ENCODE measurements at regions not wholly inside any gene's neighbourhood (a gene's known extent, or its start where the extent isn't known, plus 50 kb on each side); places are given as distances from the start of the nearest gene placed in this dataset.
"Not testable (repeated sequence)": the region's sequence is repeated elsewhere in the genome, so short reads cannot be mapped to it uniquely, and the experiment has no call there.

GRCh38 chr18:34315591-34316352 is 91.1 kb upstream of the NOL4 start:
- Histone ChIP-seq H3K27ac (ENCODE audit: low read depth, low read length) (no peak overlapping the region), H3K36me3 (ENCODE audit: insufficient read depth, low read length) (no peaks in the 10 kb centered on the region), H3K79me2 (ENCODE audit: control insufficient read depth, insufficient read depth, low read length, unreplicated experiment) (no peaks in the 10 kb centered on the region)

GRCh38 chr18:34320267-34320666 is 95.6 kb upstream of the NOL4 start:
- Histone ChIP-seq H2AFZ (ENCODE audit: low read length, unreplicated experiment) (no peak overlapping the region), H3K79me2 (ENCODE audit: control insufficient read depth, insufficient read depth, low read length, unreplicated experiment) (no peaks in the 10 kb centered on the region), H3K4me1 (ENCODE audit: control insufficient read depth, insufficient read depth, low read length, unreplicated experiment) (no peaks in the 10 kb centered on the region), H3K36me3 (ENCODE audit: insufficient read depth, low read length) (no peaks in the 10 kb centered on the region), H3K27ac (ENCODE audit: low read depth, low read length) (no peak overlapping the region), H3K27me3 (ENCODE audit: insufficient read depth, low read length) (peaks cover 37% of the 10 kb centered on the region), H3K4me3 (ENCODE audit: low read depth, low read length) (no peak overlapping the region)

More at GRCh38 chr18:34315591-34316352, 91.1 kb upstream of the NOL4 start:
- Histone ChIP-seq H3K4me1 (ENCODE audit: control insufficient read depth, insufficient read depth, low read length, unreplicated experiment) (no peaks in the 10 kb centered on the region), H3K4me3 (ENCODE audit: low read depth, low read length) (no peak overlapping the region), H2AFZ (ENCODE audit: low read length, unreplicated experiment) (no peak overlapping the region), H3K27me3 (ENCODE audit: insufficient read depth, low read length) (peaks cover 75% of the 10 kb centered on the region)

DNA sequence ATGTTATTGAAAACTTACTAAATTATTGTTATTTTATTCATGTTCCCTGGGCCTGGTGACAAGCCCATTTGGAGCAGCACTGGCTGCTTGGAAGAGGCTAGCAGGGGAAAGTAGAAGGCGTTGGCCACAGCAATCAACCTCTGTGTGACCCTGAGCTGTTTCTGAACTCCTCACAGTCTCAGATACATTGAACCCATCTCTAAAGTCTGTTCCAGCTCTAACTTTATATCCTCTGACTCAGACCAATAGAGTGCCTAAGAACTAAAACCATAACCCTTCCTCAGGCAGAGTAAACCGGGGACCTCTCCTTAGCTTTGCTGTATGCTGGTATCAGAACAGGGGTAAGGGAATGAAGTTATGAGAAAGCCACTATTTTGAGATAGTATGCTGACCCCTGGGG is 96.4 kb upstream of the NOL4 start:
- no peaks in the 10 kb centered on the region for H3K4me1 ChIP-seq (ENCODE audit: control insufficient read depth, insufficient read depth, low read length, unreplicated experiment)
- H3K79me2 ChIP-seq (ENCODE audit: control insufficient read depth, insufficient read depth, low read length, unreplicated experiment), result no peaks in the 10 kb centered on the region
- H3K36me3 ChIP-seq (ENCODE audit: insufficient read depth, low read length), result no peaks in the 10 kb centered on the region
- H3K27ac ChIP-seq (ENCODE audit: low read depth, low read length), result no peak overlapping the region
- peaks cover 29% of the 10 kb centered on the region for H3K27me3 ChIP-seq (ENCODE audit: insufficient read depth, low read length)
- no peak overlapping the region for H2AFZ ChIP-seq (ENCODE audit: low read length, unreplicated experiment)
- no peak overlapping the region for H3K4me3 ChIP-seq (ENCODE audit: low read depth, low read length)

DNA sequence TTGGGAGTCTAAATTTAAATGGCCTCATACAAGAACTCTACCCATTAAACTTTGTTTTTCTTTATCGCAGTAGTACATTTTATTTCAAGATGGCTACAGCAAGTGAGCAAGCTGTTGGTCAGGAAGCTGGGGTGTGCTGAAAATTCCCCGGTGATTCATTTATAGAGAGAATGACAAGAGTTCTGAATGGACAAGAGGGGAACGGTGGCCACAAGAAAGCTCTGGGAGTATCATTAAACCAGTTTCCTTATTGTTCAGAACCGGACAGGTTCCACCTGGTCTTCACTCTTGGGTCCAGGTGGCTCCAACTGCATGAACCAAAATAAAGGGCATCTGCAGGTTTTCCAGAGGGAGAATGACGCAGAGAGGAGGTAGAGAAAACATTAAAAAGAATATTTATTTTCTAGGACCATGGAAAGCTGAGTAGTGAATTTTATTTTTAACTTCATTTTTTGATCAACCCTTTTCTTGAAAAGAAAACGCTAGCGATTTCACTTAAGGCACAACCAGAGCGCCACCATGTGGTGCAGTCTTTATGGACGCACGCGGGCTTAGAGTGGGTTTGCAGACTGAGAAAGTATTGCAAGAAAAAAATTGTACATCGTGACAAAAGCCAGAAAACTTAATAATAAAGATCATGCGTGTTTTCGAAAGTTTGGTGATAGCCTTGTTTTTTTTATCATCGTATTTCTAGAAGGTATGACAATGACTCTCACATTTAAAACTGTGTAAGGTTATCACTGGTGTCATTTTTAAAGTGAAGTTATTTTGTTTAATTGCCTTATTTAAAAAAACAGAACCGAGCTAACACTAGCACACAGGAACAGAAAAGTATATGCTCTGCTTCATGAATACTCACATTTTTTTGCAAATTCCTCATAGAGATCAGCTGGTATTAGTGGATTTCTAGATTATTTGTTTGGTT is 97.9 kb upstream of the NOL4 start:
- H3K4me3 ChIP-seq (ENCODE audit: low read depth, low read length), result no peak overlapping the region
- H2AFZ ChIP-seq (ENCODE audit: low read length, unreplicated experiment), result no peak overlapping the region
- H3K79me2 ChIP-seq (ENCODE audit: control insufficient read depth, insufficient read depth, low read length, unreplicated experiment), result no peaks in the 10 kb centered on the region
- H3K27ac ChIP-seq (ENCODE audit: low read depth, low read length), result no peak overlapping the region
- no peaks in the 10 kb centered on the region for H3K4me1 ChIP-seq (ENCODE audit: control insufficient read depth, insufficient read depth, low read length, unreplicated experiment)
- H3K36me3 ChIP-seq (ENCODE audit: insufficient read depth, low read length), result no peaks in the 10 kb centered on the region
- H3K27me3 ChIP-seq (ENCODE audit: insufficient read depth, low read length), result peaks cover 15% of the 10 kb centered on the region

DNA sequence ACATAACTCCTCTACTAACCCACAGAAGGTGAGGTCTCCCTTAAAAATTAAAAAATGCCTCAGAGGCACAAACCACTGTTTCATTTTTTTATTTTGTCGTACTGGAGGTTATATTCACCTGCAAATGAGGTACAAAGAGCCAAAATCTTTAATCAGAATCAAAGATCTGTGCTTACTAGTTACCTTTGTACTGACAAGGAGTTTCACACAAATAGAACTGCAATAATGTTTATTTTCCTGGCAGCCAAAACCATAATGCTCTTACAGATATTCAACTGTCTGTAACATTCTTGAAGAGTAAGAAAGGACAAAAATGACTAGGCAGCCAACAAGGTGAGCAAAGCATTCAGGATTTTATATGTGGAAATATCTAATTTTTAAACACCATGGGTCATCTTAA is 105.1 kb upstream of the NOL4 start:
- no peaks in the 10 kb centered on the region for H3K27me3 ChIP-seq (ENCODE audit: insufficient read depth, low read length)
- no peak overlapping the region for H2AFZ ChIP-seq (ENCODE audit: low read length, unreplicated experiment)
- H3K79me2 ChIP-seq (ENCODE audit: control insufficient read depth, insufficient read depth, low read length, unreplicated experiment), result no peaks in the 10 kb centered on the region
- no peaks in the 10 kb centered on the region for H3K4me1 ChIP-seq (ENCODE audit: control insufficient read depth, insufficient read depth, low read length, unreplicated experiment)
- H3K36me3 ChIP-seq (ENCODE audit: insufficient read depth, low read length), result no peaks in the 10 kb centered on the region
- no peak overlapping the region for H3K27ac ChIP-seq (ENCODE audit: low read depth, low read length)
- H3K4me3 ChIP-seq (ENCODE audit: low read depth, low read length), result no peak overlapping the region

GRCh38 chr18:34330308-34330707 is 105.6 kb upstream of the NOL4 start:
- Histone ChIP-seq H3K4me3 (ENCODE audit: low read depth, low read length) (no peak overlapping the region), H3K27ac (ENCODE audit: low read depth, low read length) (no peak overlapping the region)

GRCh38 chr18:34330907-34331306 is 106.2 kb upstream of the NOL4 start:
- not testable (repeated sequence) for H2AFZ ChIP-seq (ENCODE audit: low read length, unreplicated experiment); H3K4me1 ChIP-seq (ENCODE audit: control insufficient read depth, insufficient read depth, low read length, unreplicated experiment); H3K27ac ChIP-seq (ENCODE audit: low read depth, low read length); H3K4me3 ChIP-seq (ENCODE audit: low read depth, low read length); H3K27me3 ChIP-seq (ENCODE audit: insufficient read depth, low read length); H3K36me3 ChIP-seq (ENCODE audit: insufficient read depth, low read length); H3K79me2 ChIP-seq (ENCODE audit: control insufficient read depth, insufficient read depth, low read length, unreplicated experiment)

More at GRCh38 chr18:34330308-34330707, 105.6 kb upstream of the NOL4 start:
- Histone ChIP-seq H3K27me3 (ENCODE audit: insufficient read depth, low read length) (no peaks in the 10 kb centered on the region), H3K36me3 (ENCODE audit: insufficient read depth, low read length) (no peaks in the 10 kb centered on the region), H2AFZ (ENCODE audit: low read length, unreplicated experiment) (no peak overlapping the region), H3K4me1 (ENCODE audit: control insufficient read depth, insufficient read depth, low read length, unreplicated experiment) (no peaks in the 10 kb centered on the region), H3K79me2 (ENCODE audit: control insufficient read depth, insufficient read depth, low read length, unreplicated experiment) (no peaks in the 10 kb centered on the region)

- H3K4me3 ChIP-seq (ENCODE audit: low read depth, low read length); H2AFZ ChIP-seq (ENCODE audit: low read length, unreplicated experiment); H3K27ac ChIP-seq (ENCODE audit: low read depth, low read length); H3K27me3 ChIP-seq (ENCODE audit: insufficient read depth, low read length); H3K79me2 ChIP-seq (ENCODE audit: control insufficient read depth, insufficient read depth, low read length, unreplicated experiment); H3K4me1 ChIP-seq (ENCODE audit: control insufficient read depth, insufficient read depth, low read length, unreplicated experiment); H3K36me3 ChIP-seq (ENCODE audit: insufficient read depth, low read length): not testable (repeated sequence)
Observed at GRCh38 chr18:34331343-34331742, 106.6 kb upstream of the NOL4 start.

DNA sequence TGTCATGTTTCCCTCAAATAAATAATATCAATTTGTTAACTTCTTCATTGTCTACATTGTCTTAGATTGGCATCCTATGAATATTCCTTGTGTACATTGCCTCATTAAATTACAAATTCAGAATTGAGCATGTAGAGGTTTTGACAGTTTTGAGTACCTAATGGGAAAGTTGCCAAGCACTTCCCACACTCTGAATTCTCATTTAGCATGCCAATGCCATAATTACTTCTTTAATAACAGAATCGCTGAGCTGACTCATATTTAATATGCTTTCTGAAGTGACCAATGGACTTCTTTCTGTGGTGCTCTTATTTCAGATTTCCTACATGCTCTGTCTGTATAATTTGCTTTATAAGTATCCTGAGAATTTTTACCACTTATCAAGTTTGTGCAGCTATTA is 114.4 kb upstream of the NOL4 start:
- H2AFZ ChIP-seq (ENCODE audit: low read length, unreplicated experiment), result no peak overlapping the region
- no peaks in the 10 kb centered on the region for H3K36me3 ChIP-seq (ENCODE audit: insufficient read depth, low read length)
- no peak overlapping the region for H3K4me3 ChIP-seq (ENCODE audit: low read depth, low read length)
- no peaks in the 10 kb centered on the region for H3K27me3 ChIP-seq (ENCODE audit: insufficient read depth, low read length)
- H3K79me2 ChIP-seq (ENCODE audit: control insufficient read depth, insufficient read depth, low read length, unreplicated experiment), result no peaks in the 10 kb centered on the region
- no peak overlapping the region for H3K27ac ChIP-seq (ENCODE audit: low read depth, low read length)
- peaks cover 12% of the 10 kb centered on the region for H3K4me1 ChIP-seq (ENCODE audit: control insufficient read depth, insufficient read depth, low read length, unreplicated experiment)

- Histone ChIP-seq H3K79me2 (ENCODE audit: control insufficient read depth, insufficient read depth, low read length, unreplicated experiment) (no peaks in the 10 kb centered on the region), H3K4me1 (ENCODE audit: control insufficient read depth, insufficient read depth, low read length, unreplicated experiment) (peaks cover 31% of the 10 kb centered on the region), H3K27ac (ENCODE audit: low read depth, low read length) (no peak overlapping the region), H3K36me3 (ENCODE audit: insufficient read depth, low read length) (no peaks in the 10 kb centered on the region), H3K27me3 (ENCODE audit: insufficient read depth, low read length) (no peaks in the 10 kb centered on the region), H2AFZ (ENCODE audit: low read length, unreplicated experiment) (no peak overlapping the region), H3K4me3 (ENCODE audit: low read depth, low read length) (no peak overlapping the region)
Observed at GRCh38 chr18:34342960-34343359, 118.2 kb upstream of the NOL4 start.

DNA sequence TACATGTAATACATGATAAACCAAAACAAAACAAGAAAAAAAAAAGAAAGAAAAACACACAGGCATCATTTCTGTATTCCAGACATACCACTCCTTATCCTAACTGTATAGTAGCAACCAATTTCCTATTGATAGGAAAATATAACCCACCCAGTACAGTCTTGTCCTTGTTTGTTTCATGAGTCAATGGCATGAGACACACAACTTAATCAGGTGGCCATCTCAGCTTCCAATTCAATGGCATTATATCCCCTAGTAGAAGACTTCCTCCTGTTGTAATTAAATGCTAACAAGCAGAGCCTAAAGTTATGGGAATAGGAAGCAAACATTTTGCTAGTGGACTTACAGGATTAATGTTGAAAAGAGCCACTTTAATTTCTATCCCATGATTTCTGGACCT is 121.0 kb upstream of the NOL4 start:
- Histone ChIP-seq H3K27ac (ENCODE audit: low read depth, low read length) (no peak overlapping the region), H3K27me3 (ENCODE audit: insufficient read depth, low read length) (no peaks in the 10 kb centered on the region), H3K4me3 (ENCODE audit: low read depth, low read length) (no peak overlapping the region), H3K4me1 (ENCODE audit: control insufficient read depth, insufficient read depth, low read length, unreplicated experiment) (peaks cover 31% of the 10 kb centered on the region), H3K79me2 (ENCODE audit: control insufficient read depth, insufficient read depth, low read length, unreplicated experiment) (no peaks in the 10 kb centered on the region), H3K36me3 (ENCODE audit: insufficient read depth, low read length) (no peaks in the 10 kb centered on the region), H2AFZ (ENCODE audit: low read length, unreplicated experiment) (no peak overlapping the region)

All from ACC112 (cell line).